ENCODE measurements at regions not wholly inside any gene's neighbourhood (a gene's known extent, or its start where the extent isn't known, plus 50 kb on each side); places are given as distances from the start of the nearest gene placed in this dataset.
"Not testable (repeated sequence)": the region's sequence is repeated elsewhere in the genome, so short reads cannot be mapped to it uniquely, and the experiment has no call there.

DNA sequence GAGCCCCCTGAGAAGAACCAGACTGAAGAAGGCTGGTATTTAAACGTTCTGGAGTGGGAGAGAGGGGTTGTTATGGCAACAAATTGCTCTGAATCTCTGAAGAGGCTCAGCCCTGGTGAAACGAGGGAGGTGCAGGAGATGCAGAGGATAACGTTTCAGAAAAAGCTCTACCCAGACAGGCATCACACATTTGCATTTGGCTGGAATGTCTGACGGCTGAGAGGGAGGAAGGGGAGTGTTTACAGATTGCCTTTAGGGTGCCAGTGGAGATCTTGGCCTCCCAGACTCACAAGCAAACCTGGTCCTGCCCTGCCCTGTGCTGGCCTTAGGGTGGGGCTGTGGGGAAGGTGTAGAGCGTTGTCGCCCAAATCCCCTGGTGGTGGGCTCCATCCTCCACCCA, 169.0 kb upstream of the AJAP1 start:
- DNase-seq (ENCODE audit: low read depth), result no peak
- H3K4me3 ChIP-seq (ENCODE audit: low read depth, low read length), result no peak overlapping the region
- TF ChIP-seq, protein P1, sequence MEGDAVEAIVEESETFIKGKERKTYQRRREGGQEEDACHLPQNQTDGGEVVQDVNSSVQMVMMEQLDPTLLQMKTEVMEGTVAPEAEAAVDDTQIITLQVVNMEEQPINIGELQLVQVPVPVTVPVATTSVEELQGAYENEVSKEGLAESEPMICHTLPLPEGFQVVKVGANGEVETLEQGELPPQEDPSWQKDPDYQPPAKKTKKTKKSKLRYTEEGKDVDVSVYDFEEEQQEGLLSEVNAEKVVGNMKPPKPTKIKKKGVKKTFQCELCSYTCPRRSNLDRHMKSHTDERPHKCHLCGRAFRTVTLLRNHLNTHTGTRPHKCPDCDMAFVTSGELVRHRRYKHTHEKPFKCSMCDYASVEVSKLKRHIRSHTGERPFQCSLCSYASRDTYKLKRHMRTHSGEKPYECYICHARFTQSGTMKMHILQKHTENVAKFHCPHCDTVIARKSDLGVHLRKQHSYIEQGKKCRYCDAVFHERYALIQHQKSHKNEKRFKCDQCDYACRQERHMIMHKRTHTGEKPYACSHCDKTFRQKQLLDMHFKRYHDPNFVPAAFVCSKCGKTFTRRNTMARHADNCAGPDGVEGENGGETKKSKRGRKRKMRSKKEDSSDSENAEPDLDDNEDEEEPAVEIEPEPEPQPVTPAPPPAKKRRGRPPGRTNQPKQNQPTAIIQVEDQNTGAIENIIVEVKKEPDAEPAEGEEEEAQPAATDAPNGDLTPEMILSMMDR (IDR thresholded peaks at IDR 0.05; ENCODE audit: low read depth, low read length, missing control alignments), result no peak

DNA sequence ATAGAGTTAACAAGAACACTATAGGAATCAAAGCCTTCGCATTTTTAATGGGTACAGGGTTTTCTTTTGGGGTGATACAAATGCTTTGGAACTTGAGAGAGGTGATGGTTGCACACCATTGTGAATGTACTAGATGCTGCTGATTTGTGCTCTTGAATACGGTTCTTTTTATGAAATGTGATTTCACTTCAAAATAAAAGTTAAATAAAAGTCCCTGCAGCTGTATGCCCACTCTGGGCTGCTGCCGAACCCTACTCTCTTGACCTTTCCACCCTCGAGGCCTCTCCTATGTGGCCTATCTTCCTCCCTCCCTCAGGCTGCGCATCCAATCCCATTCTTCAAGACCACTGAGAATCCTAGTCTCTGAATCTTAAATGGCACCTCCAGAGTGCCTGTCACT, 168.5 kb upstream of the AJAP1 start:
- no peak for DNase-seq (ENCODE audit: low read depth)
- TF ChIP-seq, protein P1 (IDR thresholded peaks at IDR 0.05; ENCODE audit: low read depth, low read length, missing control alignments), result no peak

DNA sequence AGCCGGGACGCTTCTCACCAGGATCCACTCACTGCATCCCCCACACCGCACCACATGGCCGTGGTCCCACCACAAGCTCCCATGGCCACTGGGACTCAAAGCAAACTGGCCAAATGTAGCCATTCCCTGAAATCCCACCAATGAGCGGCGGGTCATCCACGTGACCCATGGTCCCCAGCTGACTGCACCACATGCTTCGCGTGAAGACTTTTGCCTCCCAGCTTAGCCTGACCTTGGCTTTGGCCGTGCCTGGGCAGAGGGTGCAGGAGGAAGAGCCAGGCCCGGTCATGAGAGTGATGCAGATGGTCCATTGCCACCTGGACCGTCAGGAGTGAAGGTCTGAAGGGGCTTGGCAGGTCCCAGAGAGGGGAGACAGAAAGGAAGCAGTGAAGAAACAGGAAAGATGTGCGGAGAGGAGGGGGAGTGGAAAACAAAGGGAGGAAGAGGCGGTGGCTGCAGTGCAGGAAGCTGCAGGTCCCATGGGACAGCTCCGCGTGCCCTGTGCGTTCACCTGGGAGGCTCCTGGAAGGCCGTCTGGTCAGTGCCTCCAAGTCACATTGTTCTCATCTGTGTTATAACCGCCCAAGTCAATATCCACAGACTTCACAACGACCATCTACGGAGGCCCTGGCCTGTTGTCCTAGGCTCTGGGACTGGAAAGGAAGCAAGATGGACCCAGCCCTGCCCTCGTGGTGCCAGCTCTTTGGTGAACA, 167.8 kb upstream of the AJAP1 start:
- no peak for DNase-seq (ENCODE audit: low read depth)
- TF ChIP-seq, protein P1 (IDR thresholded peaks at IDR 0.05; ENCODE audit: low read depth, low read length, missing control alignments), result no peak
- H3K4me3 ChIP-seq (ENCODE audit: low read depth, low read length), result no peak overlapping the region

More for the DNA sequence above, 168.5 kb upstream of the AJAP1 start:
- no peak overlapping the region for H3K4me3 ChIP-seq (ENCODE audit: low read depth, low read length)

DNA sequence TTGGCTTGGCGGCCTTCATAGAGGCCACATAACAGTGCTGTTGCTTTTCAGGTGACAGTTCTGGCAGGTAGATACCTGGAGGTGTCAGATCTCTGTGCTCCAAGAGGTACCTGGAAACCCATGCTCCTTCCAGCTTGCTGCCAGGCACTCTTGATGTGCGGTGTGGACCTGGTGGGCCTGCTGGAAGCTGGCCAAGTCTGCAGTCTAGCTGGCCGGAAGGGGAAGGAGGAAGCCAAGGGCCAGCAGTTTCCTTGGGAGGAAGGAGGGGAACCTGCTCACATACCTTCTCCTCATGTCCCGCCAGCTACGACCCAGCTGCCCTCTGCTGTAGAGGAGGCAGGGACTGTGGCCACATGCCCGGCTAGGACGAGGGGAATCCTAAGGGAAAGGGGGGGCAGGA, 166.4 kb upstream of the AJAP1 start:
- TF ChIP-seq, protein P1 (IDR thresholded peaks at IDR 0.05; ENCODE audit: low read depth, low read length, missing control alignments), result no peak
- H3K4me3 ChIP-seq (ENCODE audit: low read depth, low read length), result no peak overlapping the region
- no peak for DNase-seq (ENCODE audit: low read depth)

DNA sequence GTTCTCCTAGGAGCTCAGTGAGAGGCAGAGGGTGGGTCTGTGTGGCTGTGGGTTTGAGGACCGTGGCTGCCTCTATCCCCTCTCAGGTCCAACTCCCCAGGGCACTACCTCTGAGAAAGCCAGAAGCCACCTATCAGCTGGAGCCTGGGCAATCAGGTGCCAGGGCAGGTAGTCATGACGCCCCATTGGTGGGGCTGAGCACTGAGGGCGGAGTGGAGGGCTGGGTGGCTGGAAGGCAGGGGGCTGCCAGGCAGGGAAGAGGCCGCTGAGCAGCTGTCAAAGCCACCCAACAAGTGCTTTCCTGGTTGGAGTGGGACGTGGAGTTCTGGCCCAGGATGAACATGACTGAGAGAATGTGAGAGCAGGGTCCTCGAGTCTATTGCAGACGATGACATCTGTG, 164.9 kb upstream of the AJAP1 start:
- TF ChIP-seq, protein P1 (IDR thresholded peaks at IDR 0.05; ENCODE audit: low read depth, low read length, missing control alignments), result no peak
- no peak overlapping the region for H3K4me3 ChIP-seq (ENCODE audit: low read depth, low read length)
- no peak for DNase-seq (ENCODE audit: low read depth)

DNA sequence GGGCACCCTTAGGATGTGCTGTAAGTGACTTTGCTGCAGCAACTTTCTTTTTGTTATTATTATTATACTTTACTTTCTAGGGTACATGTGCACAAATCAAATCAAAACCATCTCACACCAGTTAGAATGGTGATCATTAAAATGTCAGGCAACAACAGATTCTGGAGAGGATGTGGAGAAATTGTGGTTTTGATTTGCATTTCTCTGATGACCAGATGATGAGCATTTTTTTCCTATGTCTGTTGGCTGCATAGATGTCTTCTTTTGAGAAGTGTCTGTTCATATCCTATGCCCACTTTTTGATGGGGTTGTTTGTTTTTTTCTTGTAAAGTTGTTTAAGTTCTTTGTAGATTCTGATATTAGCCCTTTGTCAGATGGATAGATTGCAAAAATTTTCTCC, 164.4 kb upstream of the AJAP1 start:
- DNase-seq (ENCODE audit: low read depth); H3K4me3 ChIP-seq (ENCODE audit: low read depth, low read length): not testable (repeated sequence)

DNA sequence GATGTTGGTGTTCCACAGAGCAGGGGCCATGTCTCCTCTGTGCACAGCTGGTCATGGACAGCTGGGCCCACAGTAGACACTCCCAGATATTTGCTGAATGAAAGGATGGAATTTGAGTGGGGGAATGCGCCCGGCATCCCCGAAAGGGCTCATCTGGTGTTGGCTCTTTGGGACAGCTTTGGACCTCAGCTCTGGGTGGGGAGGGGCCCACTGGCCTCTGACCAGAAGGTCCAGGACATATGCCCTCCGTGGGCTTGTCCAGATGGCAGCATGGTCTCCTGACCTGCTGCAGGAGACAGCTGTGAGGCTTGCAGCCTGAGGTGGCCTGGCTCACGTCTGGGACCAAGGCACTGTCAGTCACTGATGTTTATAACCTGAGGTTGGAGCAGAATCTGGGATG, 160.4 kb upstream of the AJAP1 start:
- no peak for DNase-seq (ENCODE audit: low read depth)
- no peak overlapping the region for H3K4me3 ChIP-seq (ENCODE audit: low read depth, low read length)
- TF ChIP-seq, protein P1 (IDR thresholded peaks at IDR 0.05; ENCODE audit: low read depth, low read length, missing control alignments), result no peak
